Keratinocyte (primary cell): ENCODE measurements at regions not wholly inside any gene's neighbourhood (a gene's known extent, or its start where the extent isn't known, plus 50 kb on each side); places are given as distances from the start of the nearest gene placed in this dataset.

Source experiments
- DNase-seq: peaks from one replicate; pipeline ENCODE4 v3.0.0-alpha.2; 2011; ENCODE audit warnings: low read depth, missing footprints, low spot score
- FAIRE-seq: peaks from 2 replicates; lab custom pipeline; 2011; peaks lifted over from hg19 to GRCh38; lab: Jason Lieb, UNC
- H2AFZ ChIP-seq: 2 replicates; pipeline ENCODE4 v1.6.0; 2012; ENCODE audit warnings: low read length, control low read depth, inconsistent platforms; ENCODE audit not compliant: control insufficient read depth
- H3K27ac ChIP-seq: 2 replicates; pipeline ENCODE4 v1.5.1; 2011; ENCODE audit warnings: low read length; ENCODE audit not compliant: control insufficient read depth, insufficient read depth
- H3K27me3 ChIP-seq: 3 replicates; pipeline ENCODE4 v1.6.0; 2011; ENCODE audit warnings: low read length; ENCODE audit not compliant: control insufficient read depth, insufficient read depth; ENCODE audit errors: extremely low read depth
- H3K36me3 ChIP-seq, 2 experiments: 2 replicates in 1 of 2; 3 replicates in 1 of 2; pipeline ENCODE4 v1.5.1; 2011; ENCODE audit warnings: low read length in 2 of 2, mild to moderate bottlenecking in 1 of 2; ENCODE audit not compliant: control insufficient read depth in 2 of 2, insufficient read depth in 2 of 2; ENCODE audit errors: extremely low read depth in 1 of 2
- H3K4me1 ChIP-seq: 3 replicates; pipeline ENCODE4 v1.5.1; 2011; ENCODE audit warnings: low read length; ENCODE audit not compliant: control insufficient read depth, insufficient read depth; ENCODE audit errors: extremely low read depth
- H3K4me2 ChIP-seq: 3 replicates; pipeline ENCODE4 v1.6.0; 2011; ENCODE audit warnings: low read depth, low read length; ENCODE audit not compliant: control insufficient read depth, insufficient read depth; ENCODE audit errors: extremely low read depth
- H3K4me3 ChIP-seq, 3 experiments: fragments of 200-600 bp in 1 of 3; sonication (generic) in 1 of 3; 2 replicates in 2 of 3; 3 replicates in 1 of 3; pipeline ENCODE4 v1.5.1; 2011 to 2016; ENCODE audit warnings: low read length in 3 of 3, mild to moderate bottlenecking in 3 of 3, control low read depth in 2 of 3, inconsistent platforms in 1 of 3, low read depth in 1 of 3, mixed read lengths in 1 of 3, mixed run types in 1 of 3, moderate library complexity in 1 of 3; ENCODE audit not compliant: control insufficient read depth in 2 of 3, insufficient read depth in 2 of 3; ENCODE audit errors: extremely low read depth in 1 of 3
- H3K79me2 ChIP-seq: 2 replicates; pipeline ENCODE4 v1.6.0; 2012; ENCODE audit warnings: low read length; ENCODE audit not compliant: control insufficient read depth, insufficient read depth
- H3K9ac ChIP-seq: 3 replicates; pipeline ENCODE4 v1.6.0; 2011; ENCODE audit warnings: low read length; ENCODE audit not compliant: control insufficient read depth, insufficient read depth; ENCODE audit errors: extremely low read depth
- H3K9me1 ChIP-seq: 3 replicates; pipeline ENCODE4 v1.6.0; 2011; ENCODE audit warnings: low read length; ENCODE audit not compliant: control insufficient read depth, insufficient read depth; ENCODE audit errors: extremely low read depth
- H3K9me3 ChIP-seq: 2 replicates; pipeline ENCODE4 v1.5.1; 2012; ENCODE audit warnings: low read depth, low read length; ENCODE audit not compliant: control insufficient read depth
- H4K20me1 ChIP-seq: 3 replicates; pipeline ENCODE4 v1.6.0; 2011; ENCODE audit warnings: low read length; ENCODE audit not compliant: control insufficient read depth, insufficient read depth; ENCODE audit errors: extremely low read depth
- CTCF ChIP-seq, 3 experiments: IDR thresholded peaks in 1 of 3; conservative IDR thresholded peaks in 1 of 3; optimal IDR thresholded peaks in 1 of 3; 2 replicates in 2 of 3; 3 replicates in 1 of 3; pipeline versions ENCODE3 to v1.5.1; 2011; ENCODE audit warnings: low read length in 3 of 3, mild to moderate bottlenecking in 3 of 3, moderate library complexity in 2 of 3, control low read depth in 1 of 3, inconsistent platforms in 1 of 3; ENCODE audit not compliant: insufficient read depth in 2 of 3; ENCODE audit errors: extremely low read depth in 1 of 3
- EZH2 ChIP-seq: IDR thresholded peaks from one replicate; pipeline ENCODE4 v1.6.1; 2012; ENCODE audit warnings: inconsistent platforms, mild to moderate bottlenecking, low read length, moderate library complexity
- dilution Hi-C: fragments of 300-500 bp; cut with MboI; formaldehyde crosslinking; loops from one replicate; pipeline ENCODE4 v1.7.0; 2020; ENCODE audit warnings: low sequenced_read_pairs; ENCODE audit not compliant: extremely low pct_ligation_motif_present

GRCh38 chr9:88750832-88751360 is 215.9 kb downstream of the NXNL2 start:
- no peaks in the 10 kb centered on the region for H3K9me3 ChIP-seq
- no peak overlapping the region for H3K9ac ChIP-seq
- DNase-seq (no peak), FAIRE-seq (no peak)
- no peak for TF ChIP-seq CTCF (optimal IDR thresholded peaks at IDR 0.05 in 1 of 3, IDR thresholded peaks at IDR 0.05 in 1 of 3, conservative IDR thresholded peaks at IDR 0.05 in 1 of 3; ENCODE audit: extremely low read depth in 1 of 3, insufficient read depth in 2 of 3, low read length in 3 of 3)
- TF ChIP-seq EZH2: no peak
- no peak overlapping the region for H3K27ac ChIP-seq
- no peaks in the 10 kb centered on the region for H3K79me2 ChIP-seq
- H3K4me1 ChIP-seq: peaks cover 8% of the 10 kb centered on the region
- H3K4me2 ChIP-seq: no peak overlapping the region
- no peaks in the 10 kb centered on the region for H3K36me3 ChIP-seq
- dilution Hi-C loops: no loop called here
- H2AFZ ChIP-seq: no peak overlapping the region
- no peaks in the 10 kb centered on the region for H3K9me1 ChIP-seq
- no peak overlapping the region for H3K4me3 ChIP-seq
- H3K27me3 ChIP-seq: no peaks in the 10 kb centered on the region
- no peaks in the 10 kb centered on the region for H4K20me1 ChIP-seq

- DNase-seq (no peak), FAIRE-seq (no peak)
- Histone ChIP-seq H3K9me3 (no peaks in the 10 kb centered on the region), H2AFZ (no peak overlapping the region), H3K4me2 (no peak overlapping the region), H3K4me3 (no peak overlapping the region), H3K27ac (no peak overlapping the region), H4K20me1 (no peaks in the 10 kb centered on the region), H3K4me1 (peaks cover 8% of the 10 kb centered on the region), H3K27me3 (no peaks in the 10 kb centered on the region), H3K79me2 (no peaks in the 10 kb centered on the region), H3K9ac (no peak overlapping the region), H3K9me1 (no peaks in the 10 kb centered on the region), H3K36me3 (no peaks in the 10 kb centered on the region)
- TF ChIP-seq CTCF (optimal IDR thresholded peaks at IDR 0.05 in 1 of 3, IDR thresholded peaks at IDR 0.05 in 1 of 3, conservative IDR thresholded peaks at IDR 0.05 in 1 of 3; ENCODE audit: extremely low read depth in 1 of 3, insufficient read depth in 2 of 3, low read length in 3 of 3): no peak
- TF ChIP-seq EZH2: no peak
- dilution Hi-C loops: no loop called here
These were observed 216.8 kb downstream of the NXNL2 start for GRCh38 chr9:88751781-88752180.
